HEK293T (cell line): ENCODE measurements at regions not wholly inside any gene's neighbourhood (a gene's known extent, or its start where the extent isn't known, plus 50 kb on each side); places are given as distances from the start of the nearest gene placed in this dataset.

Source experiments
- ARNT ChIP-seq: fragments of 450-650 bp; IDR thresholded peaks from 2 replicates; pipeline ENCODE4 v1.6.1; 2017; ENCODE audit warnings: mild to moderate bottlenecking
- BHLHE40 ChIP-seq: fragments of 450-650 bp; IDR thresholded peaks from 2 replicates; pipeline ENCODE4 v1.6.1; 2016; ENCODE audit warnings: mild to moderate bottlenecking, moderate library complexity, borderline replicate concordance
- FOXA1 ChIP-seq: fragments of 450-650 bp; IDR thresholded peaks from 2 replicates; pipeline ENCODE4 v1.6.1; 2016; ENCODE audit warnings: mild to moderate bottlenecking
- FOXM1 ChIP-seq: fragments of 450-650 bp; IDR thresholded peaks from 2 replicates; pipeline ENCODE4 v1.6.1; 2017; ENCODE audit warnings: mild to moderate bottlenecking, borderline replicate concordance
- HDGF ChIP-seq: fragments of 450-650 bp; IDR thresholded peaks from 2 replicates; pipeline ENCODE4 v1.6.1; 2017; ENCODE audit warnings: antibody characterized with exemption, borderline replicate concordance
- LEF1 ChIP-seq: fragments of 450-650 bp; IDR thresholded peaks from 2 replicates; pipeline ENCODE4 v1.6.1; 2017; ENCODE audit warnings: mild to moderate bottlenecking, borderline replicate concordance
- SUZ12 ChIP-seq: fragments of 450-650 bp; IDR thresholded peaks from 2 replicates; pipeline ENCODE4 v1.6.1; 2016; ENCODE audit warnings: mild to moderate bottlenecking
- TARDBP ChIP-seq: fragments of 450-650 bp; IDR thresholded peaks from 2 replicates; pipeline ENCODE4 v1.6.1; 2016
- ZNF384 ChIP-seq: fragments of 450-650 bp; IDR thresholded peaks from 2 replicates; pipeline ENCODE4 v1.6.1; 2016

DNA sequence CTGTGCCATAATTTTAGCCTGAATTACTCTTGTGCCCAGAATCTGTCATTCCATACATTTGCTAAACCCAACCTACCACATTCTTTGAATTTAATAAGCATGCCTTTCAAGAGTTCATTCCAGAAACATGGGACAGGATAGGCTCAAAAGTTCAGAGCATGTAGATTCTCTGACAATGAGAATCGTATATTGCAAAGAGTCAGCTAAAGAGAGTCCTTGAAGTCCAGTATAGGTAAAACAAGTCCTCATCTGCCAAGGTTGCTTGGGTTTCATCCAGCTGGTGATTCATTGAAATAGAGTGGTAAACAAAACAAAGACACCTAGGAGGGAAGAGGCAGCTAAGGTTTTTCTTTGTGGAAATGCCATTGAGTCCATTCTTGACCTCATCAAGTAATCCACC lies 249.3 kb upstream of the DIPK2B start:
- TF ChIP-seq ARNT, result no peak
- no peak for TF ChIP-seq ZNF384
- no peak for TF ChIP-seq FOXM1
- TF ChIP-seq SUZ12, result no peak
- no peak for TF ChIP-seq BHLHE40
- TF ChIP-seq LEF1, result no peak
- TF ChIP-seq TARDBP, result no peak
- TF ChIP-seq HDGF, result no peak
- TF ChIP-seq FOXA1, result no peak
